OCI-LY3 (cell line): ENCODE measurements at regions not wholly inside any gene's neighbourhood (a gene's known extent, or its start where the extent isn't known, plus 50 kb on each side); places are given as distances from the start of the nearest gene placed in this dataset.

Experiments used
- H2AFZ ChIP-seq: fragments of 200-600, 300-600 bp; shearing (Covaris generic); 2 replicates; pipeline ENCODE4 v1.6.0; 2014; ENCODE audit warnings: antibody characterized with exemption, low read depth, low read length
- H3K27ac ChIP-seq: fragments of 200-600, 300-600 bp; sonication (generic); 2 replicates; pipeline ENCODE4 v1.5.1; 2014; ENCODE audit warnings: mild to moderate bottlenecking, low read length, moderate library complexity, mixed read lengths
- H3K27me3 ChIP-seq: fragments of 200-600, 300-600 bp; sonication (generic); 2 replicates; pipeline ENCODE4 v1.6.1; 2014; ENCODE audit warnings: low read depth, low read length, mixed read lengths
- H3K36me3 ChIP-seq: fragments of 200-600, 300-600 bp; sonication (generic); replicated peaks from 2 replicates; pipeline ENCODE3; 2014; ENCODE audit warnings: low read depth, low read length, mixed read lengths
- H3K4me1 ChIP-seq: fragments of 300-600, 200-600 bp; sonication (generic); 2 replicates; pipeline ENCODE4 v1.6.1; 2014; ENCODE audit warnings: low read length, mixed read lengths
- H3K4me2 ChIP-seq: fragments of 200-600, 300-600 bp; sonication (generic); 2 replicates; pipeline ENCODE4 v1.6.1; 2014; ENCODE audit warnings: low read length, mixed read lengths
- H3K4me3 ChIP-seq: fragments of 300-600, 200-600 bp; sonication (generic); 2 replicates; pipeline ENCODE4 v1.5.1; 2014; ENCODE audit warnings: antibody characterized with exemption, mild to moderate bottlenecking, low read length, moderate library complexity
- H3K79me2 ChIP-seq: fragments of 300-600, 200-600 bp; shearing (Covaris generic); 2 replicates; pipeline ENCODE4 v1.6.1; 2014; ENCODE audit warnings: mild to moderate bottlenecking, low read length, mixed read lengths
- H3K9ac ChIP-seq: fragments of 300-600, 200-600 bp; shearing (Covaris generic); 2 replicates; pipeline ENCODE4 v1.6.0; 2014; ENCODE audit warnings: mild to moderate bottlenecking, low read length, moderate library complexity
- H3K9me3 ChIP-seq: fragments of 200-600, 300-600 bp; shearing (Covaris generic); 2 replicates; pipeline ENCODE4 v1.6.1; 2014; ENCODE audit warnings: low read length, mixed read lengths; ENCODE audit not compliant: insufficient read depth
- H4K20me1 ChIP-seq: fragments of 200-600, 300-600 bp; sonication (generic); 2 replicates; pipeline ENCODE4 v1.6.1; 2016; ENCODE audit warnings: low read length, mixed read lengths; ENCODE audit not compliant: insufficient read depth
- EZH2phosphoT487 ChIP-seq: fragments of 200-600 bp; shearing (Covaris generic); IDR thresholded peaks from 2 replicates; pipeline ENCODE4 v1.6.1; 2018; ENCODE audit warnings: antibody characterized with exemption, mixed run types, low read depth
- TF ChIP-seq, protein P1 (sequence below): fragments of 200-600, 300-600 bp; sonication (generic); IDR thresholded peaks from 2 replicates; pipeline ENCODE4 v1.5.1; 2014; ENCODE audit warnings: antibody characterized with exemption, low read length, low read depth

DNA sequence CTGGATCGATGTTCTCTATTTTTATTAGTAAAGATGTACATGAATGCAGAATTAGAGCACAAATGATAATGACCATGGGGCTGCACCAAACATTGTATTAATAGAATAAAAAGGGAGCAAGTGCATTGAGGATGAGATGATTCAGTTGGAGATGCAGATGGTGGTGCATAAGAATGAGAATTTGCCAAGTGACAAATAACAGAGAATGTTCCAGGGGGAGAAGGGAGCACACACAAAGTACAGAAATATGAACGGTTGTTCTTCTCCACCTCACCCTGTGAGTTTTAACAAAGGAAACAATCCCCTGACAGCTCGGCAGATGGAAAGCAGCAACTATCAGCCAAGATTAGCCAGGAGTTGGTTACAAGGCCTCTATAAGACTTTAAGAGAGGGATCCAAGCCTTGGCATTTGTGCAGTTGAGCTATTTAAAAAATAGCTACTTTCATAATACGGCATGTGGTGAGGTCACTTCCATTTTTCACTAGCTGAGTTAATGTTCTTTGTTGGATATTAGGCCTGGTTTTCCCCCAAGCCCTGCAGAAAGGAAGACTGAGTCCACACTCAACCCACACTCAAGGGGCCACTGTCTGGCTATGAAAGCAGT lies 462.5 kb downstream of the TNS3 start:
- H3K79me2 ChIP-seq = no peaks in the 10 kb centered on the region
- H3K9ac ChIP-seq = no peak overlapping the region
- no peaks in the 10 kb centered on the region; the same call in 1 of the 2 replicates for H3K9me3 ChIP-seq
- H2AFZ ChIP-seq = no peak overlapping the region
- no peak overlapping the region for H3K27ac ChIP-seq
- no peaks in the 10 kb centered on the region for H3K4me1 ChIP-seq
- no peak overlapping the region for H3K4me3 ChIP-seq
- H3K4me2 ChIP-seq = no peak overlapping the region
- H3K36me3 ChIP-seq = no peaks in the 10 kb centered on the region
- no peaks in the 10 kb centered on the region for H3K27me3 ChIP-seq
- H4K20me1 ChIP-seq = no peaks in the 10 kb centered on the region
- TF ChIP-seq EZH2phosphoT487 = no peak
- TF ChIP-seq, protein P1, sequence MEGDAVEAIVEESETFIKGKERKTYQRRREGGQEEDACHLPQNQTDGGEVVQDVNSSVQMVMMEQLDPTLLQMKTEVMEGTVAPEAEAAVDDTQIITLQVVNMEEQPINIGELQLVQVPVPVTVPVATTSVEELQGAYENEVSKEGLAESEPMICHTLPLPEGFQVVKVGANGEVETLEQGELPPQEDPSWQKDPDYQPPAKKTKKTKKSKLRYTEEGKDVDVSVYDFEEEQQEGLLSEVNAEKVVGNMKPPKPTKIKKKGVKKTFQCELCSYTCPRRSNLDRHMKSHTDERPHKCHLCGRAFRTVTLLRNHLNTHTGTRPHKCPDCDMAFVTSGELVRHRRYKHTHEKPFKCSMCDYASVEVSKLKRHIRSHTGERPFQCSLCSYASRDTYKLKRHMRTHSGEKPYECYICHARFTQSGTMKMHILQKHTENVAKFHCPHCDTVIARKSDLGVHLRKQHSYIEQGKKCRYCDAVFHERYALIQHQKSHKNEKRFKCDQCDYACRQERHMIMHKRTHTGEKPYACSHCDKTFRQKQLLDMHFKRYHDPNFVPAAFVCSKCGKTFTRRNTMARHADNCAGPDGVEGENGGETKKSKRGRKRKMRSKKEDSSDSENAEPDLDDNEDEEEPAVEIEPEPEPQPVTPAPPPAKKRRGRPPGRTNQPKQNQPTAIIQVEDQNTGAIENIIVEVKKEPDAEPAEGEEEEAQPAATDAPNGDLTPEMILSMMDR = no peak

DNA sequence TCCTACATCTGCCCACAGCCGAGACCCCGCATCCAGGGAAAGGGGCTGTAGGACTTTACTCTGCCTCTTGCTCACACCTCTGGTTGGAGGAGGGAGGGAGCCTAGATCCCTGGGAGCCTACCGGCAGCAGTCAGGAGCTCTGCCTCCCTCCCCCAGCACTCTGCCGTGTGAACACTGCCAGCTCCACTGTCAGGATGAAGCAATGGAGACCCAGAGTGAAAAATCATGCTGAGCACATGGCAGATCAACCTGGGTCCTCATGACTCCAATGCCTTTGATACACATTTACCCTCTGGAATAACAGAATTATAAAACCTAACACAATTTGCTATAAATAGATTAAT lies 477.7 kb downstream of the TNS3 start:
- no peak overlapping the region for H3K9ac ChIP-seq
- no peak overlapping the region for H3K4me2 ChIP-seq
- no peaks in the 10 kb centered on the region for H3K36me3 ChIP-seq
- H3K79me2 ChIP-seq = no peaks in the 10 kb centered on the region
- H3K4me3 ChIP-seq = no peak overlapping the region
- H3K4me1 ChIP-seq = peaks cover 10% of the 10 kb centered on the region
- TF ChIP-seq, protein P1 = no peak
- no peak for TF ChIP-seq EZH2phosphoT487
- H4K20me1 ChIP-seq = no peaks in the 10 kb centered on the region
- H3K27me3 ChIP-seq = no peaks in the 10 kb centered on the region
- no peak overlapping the region for H3K27ac ChIP-seq
- H2AFZ ChIP-seq = no peak overlapping the region
- no peaks in the 10 kb centered on the region for H3K9me3 ChIP-seq

DNA sequence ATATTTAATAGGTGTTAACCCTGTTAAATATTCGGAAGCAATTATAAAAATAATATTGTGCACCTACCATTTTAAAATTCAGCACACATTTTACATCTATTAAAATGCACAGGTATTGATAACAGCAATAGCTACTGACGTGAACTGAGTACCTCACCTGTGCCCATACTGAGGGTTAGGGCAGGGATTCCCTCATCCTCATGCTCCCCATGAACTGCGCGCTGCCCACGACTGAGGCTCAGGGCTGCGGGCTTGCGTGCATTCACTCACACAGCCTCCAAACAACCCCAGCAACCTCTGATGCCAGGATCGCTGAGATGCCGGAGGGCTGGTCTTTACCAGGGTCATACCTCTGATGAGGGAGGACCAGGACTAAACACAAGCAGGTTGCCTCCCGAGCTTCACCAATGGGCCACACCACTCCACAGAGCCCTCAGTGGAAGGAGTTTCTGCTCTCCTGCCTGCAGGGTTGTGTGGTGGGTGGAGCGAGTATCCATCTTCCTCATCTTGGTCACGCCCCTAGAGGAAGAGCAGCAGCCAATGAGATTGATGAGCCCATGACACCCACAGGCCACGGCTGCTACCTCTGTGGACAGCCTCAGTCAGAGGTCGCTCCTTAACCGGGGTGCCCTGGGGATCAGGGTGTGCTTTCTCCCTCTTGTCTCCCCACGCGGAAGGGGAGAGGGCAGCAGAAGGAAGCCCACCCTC lies 478.3 kb downstream of the TNS3 start:
- Histone ChIP-seq H3K27me3 (no peaks in the 10 kb centered on the region), H4K20me1 (no peaks in the 10 kb centered on the region), H3K4me3 (no peak overlapping the region), H3K9ac (no peak overlapping the region), H3K79me2 (no peaks in the 10 kb centered on the region), H3K4me1 (peaks cover 10% of the 10 kb centered on the region), H3K9me3 (no peaks in the 10 kb centered on the region), H3K4me2 (no peak overlapping the region), H2AFZ (no peak overlapping the region), H3K36me3 (no peaks in the 10 kb centered on the region), H3K27ac (no peak overlapping the region)
- TF ChIP-seq EZH2phosphoT487 = no peak
- TF ChIP-seq, protein P1 = no peak

DNA sequence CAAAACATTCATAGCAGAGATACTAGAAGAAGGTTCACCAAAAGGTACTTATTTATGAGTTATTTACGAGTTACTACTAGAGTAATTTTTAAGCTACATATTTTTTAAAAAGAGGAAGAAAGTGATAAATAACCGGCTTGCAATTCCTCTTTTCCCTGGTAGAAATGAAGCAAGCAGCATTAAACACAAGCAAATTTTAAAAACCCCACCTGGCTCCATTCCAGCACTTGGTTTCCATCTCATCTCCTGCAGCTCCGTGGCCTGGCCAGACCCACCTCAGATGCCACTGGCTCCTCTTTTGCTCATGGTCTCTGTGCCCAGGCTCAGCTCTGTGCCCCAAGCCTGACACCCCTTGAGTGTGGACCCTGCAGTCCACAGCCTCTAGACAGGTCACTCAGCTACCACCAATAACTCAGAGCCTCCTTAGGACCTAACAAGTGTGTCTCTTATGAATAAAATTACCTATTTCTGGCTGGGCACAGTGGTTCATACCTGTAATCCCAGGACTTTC lies 479.5 kb downstream of the TNS3 start:
- Histone ChIP-seq H3K9me3 (no peaks in the 10 kb centered on the region), H3K79me2 (no peaks in the 10 kb centered on the region), H3K4me2 (peak overlapping the region; percentile 59)

More for the DNA sequence above, 479.5 kb downstream of the TNS3 start:
- TF ChIP-seq EZH2phosphoT487 = no peak
- TF ChIP-seq, protein P1 = no peak
- Histone ChIP-seq H3K4me1 (peaks cover 10% of the 10 kb centered on the region), H3K9ac (no peak overlapping the region), H2AFZ (no peak overlapping the region), H3K36me3 (no peaks in the 10 kb centered on the region), H3K4me3 (no peak overlapping the region), H3K27me3 (no peaks in the 10 kb centered on the region), H3K27ac (no peak overlapping the region), H4K20me1 (no peaks in the 10 kb centered on the region)
